Fibroblast of pulmonary artery (primary cell): ENCODE measurements at regions not wholly inside any gene's neighbourhood (a gene's known extent, or its start where the extent isn't known, plus 50 kb on each side); places are given as distances from the start of the nearest gene placed in this dataset.
A peak's percentile ranks its signal among the peaks of the same experiment; 100 is the strongest.
"Not testable (repeated sequence)": the region's sequence is repeated elsewhere in the genome, so short reads cannot be mapped to it uniquely, and the experiment has no call there.

Experiments
- DNase-seq: peaks from one replicate; pipeline ENCODE4 v3.0.0-alpha.2; 2010; ENCODE audit warnings: low read depth
- H3K4me3 ChIP-seq: replicated peaks from 2 replicates; pipeline ENCODE4 v1.5.1; 2011; ENCODE audit warnings: low read depth, mild to moderate bottlenecking, control low read depth, low read length, moderate library complexity
- CTCF ChIP-seq: IDR thresholded peaks from 2 replicates; pipeline ENCODE4 v1.5.1; 2011; ENCODE audit warnings: mild to moderate bottlenecking, control low read depth, low read length, inconsistent platforms; ENCODE audit errors: missing control alignments

- H3K4me3 ChIP-seq: no peak overlapping the region
- DNase-seq: peak; percentile 67
- no peak for TF ChIP-seq CTCF
Observed at GRCh38 chr5:106399391-106399790, 1271.3 kb downstream of the EFNA5 start.

GRCh38 chr5:106397700-106398099 is 1273.0 kb downstream of the EFNA5 start:
- TF ChIP-seq CTCF: no peak
- DNase-seq: peak; percentile 87
- no peak overlapping the region for H3K4me3 ChIP-seq

GRCh38 chr5:106393276-106393675 is 1277.5 kb downstream of the EFNA5 start:
- no peak for DNase-seq
- TF ChIP-seq CTCF: no peak
- H3K4me3 ChIP-seq: no peak overlapping the region

- DNase-seq: peak; percentile 38
- no peak for TF ChIP-seq CTCF
- H3K4me3 ChIP-seq: no peak overlapping the region
Observed at GRCh38 chr5:106392766-106393165, 1278.0 kb downstream of the EFNA5 start.

GRCh38 chr5:106387767-106388166 is 1283.0 kb downstream of the EFNA5 start:
- DNase-seq: not testable (repeated sequence)

GRCh38 chr5:106386287-106386686 is 1284.5 kb downstream of the EFNA5 start:
- DNase-seq: no peak
- TF ChIP-seq CTCF: no peak
- H3K4me3 ChIP-seq: no peak overlapping the region

More at GRCh38 chr5:106387767-106388166, 1283.0 kb downstream of the EFNA5 start:
- H3K4me3 ChIP-seq: not testable (repeated sequence)

- peak; percentile 57 for DNase-seq
- no peak for TF ChIP-seq CTCF
- H3K4me3 ChIP-seq: no peak overlapping the region
Observed at GRCh38 chr5:106380736-106381135, 1290.0 kb downstream of the EFNA5 start.
